DMS 273 treated with DMSO at 0.1 percent for 48 hours (cell line): ENCODE measurements at regions not wholly inside any gene's neighbourhood (a gene's known extent, or its start where the extent isn't known, plus 50 kb on each side); places are given as distances from the start of the nearest gene placed in this dataset.

Experiments
- DNase-seq: peaks from one replicate; lab custom pipeline; 2025; lab: John Stamatoyannopoulos, UW

DNA sequence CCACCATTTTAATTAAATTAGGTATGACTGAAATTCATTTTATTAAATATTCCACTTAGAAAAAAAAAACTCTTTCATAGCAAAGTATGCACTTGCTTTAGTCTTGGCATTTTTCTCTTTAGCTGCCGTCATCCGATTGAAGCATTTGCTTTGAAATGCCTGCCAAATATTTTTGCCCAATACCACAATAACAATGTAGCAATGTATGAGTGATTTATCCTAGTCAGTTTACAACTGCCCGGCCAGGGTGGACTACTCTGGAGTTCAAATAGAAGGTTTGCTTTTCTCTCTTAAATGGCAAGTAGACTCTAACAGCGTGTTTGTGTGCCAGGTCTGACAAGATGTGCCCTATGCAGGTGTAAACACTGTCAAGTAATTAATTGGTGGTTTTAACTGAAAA, 675.3 kb upstream of the SGCG start:
- no peak for DNase-seq

DNA sequence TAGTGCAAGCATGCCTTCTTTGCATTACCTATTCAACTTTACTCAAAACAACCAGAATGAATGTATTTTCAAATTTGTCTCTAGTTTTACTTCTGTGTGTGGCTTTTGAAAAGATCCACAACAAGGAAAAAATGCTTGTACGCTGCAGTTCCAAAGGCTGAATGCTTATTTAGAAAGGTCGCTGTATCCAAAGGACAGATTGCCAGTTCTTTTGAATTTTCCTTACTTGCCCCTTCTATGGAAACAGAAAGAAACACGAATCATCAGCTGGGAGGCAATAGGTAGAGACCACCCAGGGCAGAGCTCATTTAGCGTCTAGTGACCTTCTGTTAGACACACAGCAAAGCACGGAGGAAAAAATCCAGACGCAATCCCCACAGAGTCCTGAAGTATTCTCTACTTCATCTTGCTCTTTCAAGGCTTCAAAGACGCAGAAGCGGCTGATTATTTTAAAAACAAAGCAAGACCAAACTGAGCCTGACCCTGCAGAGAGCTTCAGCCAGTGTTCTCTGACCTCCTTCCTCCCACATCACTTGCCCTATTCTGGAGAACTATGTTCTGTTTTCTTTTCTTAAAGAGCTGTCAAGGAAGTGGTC, 674.6 kb upstream of the SGCG start:
- DNase-seq = no peak

DNA sequence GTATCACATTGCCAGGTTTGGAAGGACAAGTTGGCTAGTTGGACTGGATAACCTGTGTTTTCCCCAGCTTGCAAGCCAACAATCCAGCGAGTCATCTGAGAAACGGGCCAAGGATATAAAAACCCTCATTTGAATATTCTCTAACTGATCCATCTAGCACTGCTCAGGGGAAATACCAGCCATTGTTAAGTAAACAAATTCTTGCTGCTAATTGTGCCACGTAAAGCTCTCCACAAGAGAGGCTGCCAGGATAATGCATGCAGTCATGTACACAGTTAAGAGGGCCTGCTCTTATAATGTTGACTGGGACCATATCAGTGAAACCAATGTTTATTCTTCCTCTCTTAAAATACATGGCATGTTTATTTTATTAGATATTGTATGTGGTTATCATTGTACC, 663.2 kb upstream of the SGCG start:
- no peak for DNase-seq

DNA sequence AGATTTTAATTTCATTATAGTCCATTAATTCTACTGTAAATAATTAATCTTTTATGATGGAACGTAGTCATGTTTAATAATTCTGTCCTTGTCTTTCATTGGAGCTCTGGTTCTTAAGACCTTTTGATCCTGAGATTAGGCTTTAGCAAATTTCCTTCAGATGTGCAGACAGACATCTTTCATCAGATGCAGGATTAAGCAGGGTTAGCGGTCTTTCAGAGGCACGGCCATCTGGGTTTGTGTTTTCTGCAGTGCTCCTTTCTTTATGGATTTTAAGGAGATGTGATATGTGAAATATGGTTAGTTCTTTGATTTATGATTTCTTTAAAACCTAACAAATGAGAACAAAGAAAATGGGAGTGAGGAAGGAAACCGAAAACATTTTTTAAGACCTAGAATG, 643.9 kb upstream of the SGCG start:
- DNase-seq = no peak

DNA sequence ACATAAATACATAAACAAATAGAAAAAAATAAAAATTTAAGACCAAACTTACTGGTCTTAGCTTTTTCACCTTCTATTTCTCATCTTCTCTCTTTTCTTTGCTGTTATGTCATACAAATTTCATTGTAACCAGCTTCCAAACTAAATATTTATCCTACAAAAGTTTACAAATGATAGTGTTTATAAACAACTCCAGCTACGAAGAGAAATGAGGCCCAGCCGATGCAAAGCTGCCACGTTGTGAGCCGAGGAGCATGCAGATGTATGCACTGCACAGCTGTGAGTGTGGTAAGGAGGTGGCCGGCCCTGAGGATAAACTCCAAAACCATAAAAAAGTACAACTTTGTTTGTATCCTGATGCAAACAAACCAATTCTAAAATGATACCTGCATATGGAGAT, 642.4 kb upstream of the SGCG start:
- DNase-seq = no peak

DNA sequence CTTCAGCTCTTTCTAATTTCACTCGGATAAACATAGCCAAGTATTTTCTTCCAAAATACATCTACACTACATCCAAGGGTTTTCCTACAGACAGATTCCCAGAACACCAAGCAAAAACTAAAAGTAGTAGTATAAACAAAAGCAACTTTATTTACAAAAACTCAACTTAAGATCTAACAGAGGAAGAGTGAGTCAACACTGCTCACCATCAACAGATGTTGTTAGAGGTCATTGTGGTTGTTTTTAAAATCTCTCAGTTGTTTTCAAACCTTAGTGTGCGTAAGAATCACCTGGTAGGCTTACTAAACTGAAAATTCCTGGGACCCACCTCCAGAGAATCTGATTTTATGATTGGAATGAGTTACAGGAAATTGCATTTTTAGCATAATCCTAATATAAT, 631.7 kb upstream of the SGCG start:
- no peak for DNase-seq

DNA sequence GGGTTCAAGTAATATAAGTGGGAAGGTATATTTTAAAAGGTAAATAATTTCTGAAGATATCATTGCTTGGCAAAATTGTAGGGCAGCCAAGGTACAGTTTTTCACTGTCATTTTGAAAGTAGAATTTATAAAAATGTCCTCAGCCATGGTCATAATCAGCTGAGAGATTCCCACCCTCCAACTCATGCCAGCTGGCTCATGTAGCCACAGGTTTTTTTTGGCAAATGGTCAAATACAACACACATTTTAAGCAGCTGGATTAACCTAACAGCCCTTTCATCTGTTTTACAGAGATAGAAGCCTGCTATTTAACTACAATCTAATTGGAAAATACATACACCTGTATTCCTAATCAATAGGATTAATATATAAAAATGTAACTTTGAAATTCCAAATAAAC, 619.2 kb upstream of the SGCG start:
- DNase-seq = peak; percentile 5

DNA sequence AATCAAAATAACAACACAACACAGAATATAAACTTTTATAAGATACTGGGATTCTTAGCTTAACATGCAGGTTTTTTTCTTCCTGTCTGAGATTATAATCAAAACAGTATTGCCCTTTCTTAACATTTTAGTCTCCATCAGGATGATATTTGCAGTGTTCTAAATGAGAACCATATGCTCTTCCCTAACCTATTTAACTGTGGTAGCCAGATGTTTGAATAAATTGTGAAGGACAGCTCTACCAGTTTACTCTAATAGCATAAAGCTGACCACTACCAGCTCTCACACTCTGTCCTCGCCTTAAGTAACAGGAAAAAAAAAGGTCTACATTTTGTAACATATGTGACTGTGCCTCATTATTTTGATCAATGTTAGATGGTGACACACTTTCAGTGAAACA, 618.7 kb upstream of the SGCG start:
- no peak for DNase-seq

DNA sequence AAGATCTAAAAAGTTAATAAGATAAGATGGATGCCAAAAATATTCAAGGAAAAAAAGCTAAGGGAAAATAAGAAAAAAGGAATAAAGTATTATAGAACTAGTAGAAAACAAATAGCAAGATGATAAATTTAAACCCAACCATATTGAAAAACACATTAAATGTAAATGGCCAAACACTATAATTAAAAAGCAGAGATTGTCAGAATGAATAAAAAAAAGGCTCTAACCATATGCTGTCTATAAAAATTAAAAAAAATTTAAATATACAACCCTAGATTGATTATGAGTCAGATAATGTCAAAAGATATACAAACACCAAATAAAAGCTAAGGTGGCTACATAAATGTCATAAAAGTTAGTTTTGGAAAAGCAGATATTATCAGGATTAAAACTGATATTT, 617.5 kb upstream of the SGCG start:
- DNase-seq = no peak

DNA sequence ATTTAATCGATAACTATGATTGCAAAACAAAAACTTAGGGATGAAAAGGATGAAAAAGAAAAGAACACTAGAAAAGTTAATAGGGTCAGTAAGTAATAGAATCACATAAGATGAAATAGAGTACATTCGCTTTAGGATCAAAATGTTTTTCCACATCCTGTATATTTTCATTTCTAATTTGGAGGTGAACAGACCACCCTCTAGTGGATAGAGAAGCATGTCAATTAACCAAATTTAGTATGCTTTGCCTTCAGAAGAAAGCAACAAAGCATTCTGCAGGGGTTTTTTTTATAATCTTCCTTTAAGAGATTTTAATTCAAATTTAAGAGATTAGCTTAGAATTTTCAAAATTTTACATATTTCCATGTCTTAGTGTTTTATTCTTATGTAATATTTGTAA, 611.0 kb upstream of the SGCG start:
- no peak for DNase-seq

DNA sequence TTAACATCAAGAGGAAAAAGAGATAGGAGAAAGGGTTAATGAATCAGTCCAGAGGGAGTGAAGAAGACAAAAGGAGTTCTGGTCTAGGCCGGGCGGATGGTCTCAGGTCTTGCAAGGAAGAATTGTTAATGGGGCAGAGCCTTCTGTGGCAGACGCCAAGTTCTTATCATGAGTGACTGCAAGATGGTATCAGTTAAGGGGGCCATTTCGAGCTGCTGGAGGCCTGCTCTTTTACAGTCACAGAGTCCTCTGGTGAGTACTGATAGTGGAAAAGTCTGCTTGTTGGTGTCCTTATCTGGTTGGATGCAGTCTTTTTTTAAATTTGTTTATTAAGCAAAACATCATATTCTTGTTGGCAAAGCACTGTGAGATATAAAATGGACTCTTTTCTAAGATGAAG, 590.9 kb upstream of the SGCG start:
- no peak for DNase-seq

DNA sequence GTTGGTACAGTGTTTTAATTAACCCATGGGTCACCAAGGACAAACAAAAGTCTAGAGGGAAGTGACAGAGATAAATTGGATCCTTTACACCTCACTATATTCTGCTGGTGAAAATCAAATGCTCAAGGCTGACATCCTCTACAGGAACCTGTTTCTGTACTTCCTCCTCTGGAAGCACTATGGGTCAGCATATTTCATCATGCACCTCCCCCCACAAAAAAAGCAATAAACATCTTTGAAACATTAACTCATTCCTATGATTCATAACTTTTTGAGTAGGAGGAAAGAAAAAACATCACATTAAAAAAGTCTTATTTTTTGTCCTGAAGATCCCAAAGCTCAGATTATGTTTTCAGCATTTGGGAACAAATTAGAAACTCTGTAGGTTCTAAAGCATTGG, 588.3 kb upstream of the SGCG start:
- no peak for DNase-seq

DNA sequence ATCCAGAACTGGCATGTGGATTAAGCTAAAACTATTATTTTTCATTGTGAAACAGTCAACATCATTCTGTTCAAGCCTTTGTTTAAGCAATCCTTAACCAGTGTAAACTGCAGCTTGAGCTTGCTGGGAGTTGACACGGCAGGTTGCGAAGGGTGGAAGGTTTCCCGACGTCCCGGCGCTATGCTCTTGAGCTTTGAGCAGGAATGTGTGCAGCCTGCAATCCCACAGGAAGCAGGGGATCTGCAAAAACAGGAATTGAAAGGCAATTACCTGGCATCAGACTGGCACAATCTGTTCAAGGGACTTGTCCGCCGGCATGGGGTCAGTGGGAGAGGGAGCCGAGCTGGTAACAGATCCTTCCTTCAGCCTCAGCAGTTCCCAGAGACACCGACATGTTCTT, 586.7 kb upstream of the SGCG start:
- DNase-seq = no peak

DNA sequence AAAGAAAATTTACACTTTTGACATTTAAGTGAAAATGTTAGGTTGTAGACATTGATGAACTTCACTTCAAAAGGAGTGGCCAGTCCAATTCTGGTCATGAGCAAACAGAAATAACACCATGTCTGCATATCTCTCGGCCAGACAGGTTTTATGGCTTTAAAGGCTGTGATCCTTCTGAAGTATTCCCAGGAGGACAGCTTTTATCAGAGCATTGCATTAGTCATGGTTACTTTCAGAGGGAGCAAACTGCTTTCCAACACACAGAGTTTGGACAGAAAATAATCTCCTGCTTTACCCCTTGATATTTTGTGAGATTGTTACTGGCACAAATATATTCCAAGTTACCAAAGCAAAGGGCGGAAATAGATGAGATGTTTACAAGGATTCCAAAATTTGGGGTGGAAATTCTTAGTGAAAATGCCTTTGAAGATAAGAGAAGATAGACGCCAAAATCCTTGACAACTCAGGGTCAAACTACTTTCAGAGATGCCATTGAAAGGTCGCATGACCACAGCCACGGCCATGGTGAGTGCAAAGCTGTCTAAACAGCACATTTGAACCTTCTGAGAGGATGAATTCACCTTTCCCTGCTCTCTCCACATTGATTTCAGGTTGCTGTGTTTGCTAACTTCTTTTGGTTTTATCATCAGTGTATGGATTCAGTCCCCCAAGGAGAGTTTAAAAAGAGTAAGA, 584.5 kb upstream of the SGCG start:
- DNase-seq = no peak

DNA sequence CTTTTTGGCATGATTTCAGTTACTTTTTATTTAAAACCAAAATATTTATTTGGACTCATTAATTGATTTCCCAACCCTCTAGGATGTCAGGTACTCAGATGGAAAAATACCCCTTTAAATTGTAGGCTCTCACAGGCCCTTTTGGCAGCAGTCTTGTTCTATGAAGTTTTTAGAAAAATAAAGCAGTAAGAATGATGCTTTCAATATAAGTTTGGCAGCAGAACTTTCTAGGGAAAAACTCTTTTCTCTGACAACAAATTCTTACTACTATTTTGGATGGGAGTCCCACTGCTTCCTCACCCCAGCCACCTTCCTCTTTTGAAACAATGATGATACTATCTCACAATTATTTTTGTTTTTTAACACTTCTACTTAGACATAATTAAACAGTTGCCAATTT, 581.6 kb upstream of the SGCG start:
- DNase-seq = no peak

DNA sequence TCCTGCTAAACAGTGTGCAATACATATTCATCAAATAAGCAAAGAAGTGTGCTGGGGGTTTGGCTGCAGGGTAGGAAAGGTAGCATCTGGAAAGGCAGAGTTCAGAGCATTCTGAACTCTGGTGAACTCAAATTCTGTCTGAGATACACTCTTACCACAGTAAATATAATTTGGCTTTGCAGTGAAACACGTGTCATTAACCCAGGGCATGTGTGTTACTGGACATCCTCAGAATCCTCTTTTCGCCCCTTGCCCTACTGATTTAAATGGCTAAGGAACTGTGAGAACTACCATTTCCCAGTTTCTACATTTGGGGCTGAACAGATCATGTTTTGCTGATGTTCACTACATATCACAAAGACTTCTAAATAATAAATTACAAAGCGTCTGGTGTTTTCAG, 562.8 kb upstream of the SGCG start:
- no peak for DNase-seq

DNA sequence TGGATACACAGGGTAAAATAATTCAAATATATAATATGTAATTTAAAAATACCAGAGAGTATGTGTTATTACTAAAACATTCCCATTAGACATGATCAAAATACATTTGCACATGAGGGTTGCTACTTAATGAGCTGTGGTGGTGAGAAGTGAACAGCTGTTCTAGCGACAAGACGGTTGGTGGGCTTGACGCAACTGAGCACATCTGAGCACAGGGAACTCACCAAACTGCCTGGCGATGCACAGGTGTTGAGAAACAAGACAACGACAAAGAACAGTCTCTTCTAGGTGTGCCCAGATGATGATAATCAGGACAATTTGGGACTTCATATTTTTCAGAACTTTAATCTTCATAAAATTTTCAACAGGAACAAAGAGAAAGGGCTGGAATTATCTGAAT, 555.1 kb upstream of the SGCG start:
- DNase-seq = no peak

DNA sequence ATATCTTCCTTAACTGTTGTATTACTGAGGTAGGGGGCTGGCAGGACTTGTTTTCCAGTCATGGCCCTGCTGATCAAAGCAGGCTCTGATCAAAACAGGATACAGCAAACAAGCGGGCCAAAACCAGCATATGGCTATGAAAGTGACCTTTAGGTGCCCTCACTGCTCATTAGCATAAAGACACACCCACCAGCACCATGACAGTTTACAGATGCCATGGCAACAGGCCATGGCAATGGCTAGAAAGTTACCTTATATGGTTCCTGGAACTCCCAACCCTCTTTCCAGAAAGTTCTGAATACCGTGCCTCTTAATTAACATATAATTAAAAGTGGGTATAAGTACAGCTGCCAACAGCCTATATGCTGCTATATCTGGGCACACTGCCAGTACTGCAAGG, 551.4 kb upstream of the SGCG start:
- DNase-seq = peak; percentile 1

DNA sequence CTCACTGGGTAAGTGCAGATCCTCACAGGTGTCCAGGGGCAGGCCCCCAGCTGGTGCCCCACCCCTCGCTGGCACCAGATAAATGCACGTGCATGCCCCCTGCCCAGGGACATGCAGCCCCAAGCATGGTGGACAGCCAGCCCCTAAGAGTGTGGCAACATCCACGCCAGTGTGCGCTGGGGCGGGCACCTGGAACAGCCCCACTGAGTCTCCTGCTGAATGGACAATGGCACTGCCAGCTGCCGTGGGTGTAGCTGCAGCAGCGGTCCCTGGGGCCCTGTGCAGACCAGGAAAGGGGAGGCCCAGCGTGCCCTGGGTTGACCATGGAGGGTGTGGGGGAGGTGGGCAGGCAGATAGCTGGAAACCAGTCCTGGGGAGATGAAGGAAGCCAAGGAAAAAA, 538.7 kb upstream of the SGCG start:
- no peak for DNase-seq

DNA sequence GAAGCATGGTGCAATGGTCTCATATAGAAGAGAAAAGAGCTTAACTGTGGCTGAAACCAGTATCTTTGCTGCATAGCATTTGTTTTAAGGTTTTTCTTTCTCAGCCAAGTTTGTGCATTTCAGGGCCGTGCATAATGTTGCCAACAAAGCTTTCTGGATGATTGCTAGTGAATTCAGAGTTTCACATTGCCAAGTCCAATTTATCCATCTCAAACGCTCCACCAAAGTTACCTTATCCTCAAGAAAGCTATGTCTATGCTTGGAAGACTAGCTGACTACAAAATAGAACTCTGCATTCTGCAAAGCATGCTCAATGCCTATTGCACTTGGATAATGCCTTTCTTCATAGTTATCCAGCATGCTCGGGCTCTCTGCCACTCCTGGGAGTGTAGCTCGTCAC, 535.8 kb upstream of the SGCG start:
- no peak for DNase-seq

DNA sequence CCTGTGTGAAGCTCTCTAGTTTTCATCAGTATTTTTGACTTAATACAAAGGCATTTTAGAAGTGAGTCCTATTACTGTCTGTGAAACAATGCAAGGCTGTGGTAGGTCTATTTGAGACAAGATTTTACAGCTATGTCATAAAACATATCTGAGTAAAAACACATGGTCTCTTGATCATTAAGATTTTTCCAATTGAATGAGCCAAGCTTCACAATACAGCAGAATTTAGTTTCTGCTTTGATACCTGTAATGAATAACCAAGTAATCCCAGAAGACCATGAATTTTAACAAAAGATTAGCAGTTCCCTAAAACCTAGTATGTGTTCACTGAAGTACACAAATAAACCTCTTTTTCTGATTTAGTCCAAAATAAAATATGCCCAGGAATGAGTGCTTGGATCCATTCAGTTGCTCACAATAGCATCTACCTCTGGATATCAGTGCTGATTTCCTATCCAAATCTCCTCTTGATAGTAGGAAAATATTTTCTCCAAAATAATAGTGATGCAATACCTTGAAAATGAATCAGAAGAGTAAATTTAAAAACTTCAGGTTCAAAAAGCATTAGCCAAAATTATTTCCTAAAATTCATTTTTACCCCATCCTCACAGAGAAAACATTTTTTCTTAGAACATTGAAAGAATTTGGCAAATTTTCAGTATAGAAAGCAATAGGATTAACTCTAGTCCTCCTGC, 533.5 kb upstream of the SGCG start:
- no peak for DNase-seq

DNA sequence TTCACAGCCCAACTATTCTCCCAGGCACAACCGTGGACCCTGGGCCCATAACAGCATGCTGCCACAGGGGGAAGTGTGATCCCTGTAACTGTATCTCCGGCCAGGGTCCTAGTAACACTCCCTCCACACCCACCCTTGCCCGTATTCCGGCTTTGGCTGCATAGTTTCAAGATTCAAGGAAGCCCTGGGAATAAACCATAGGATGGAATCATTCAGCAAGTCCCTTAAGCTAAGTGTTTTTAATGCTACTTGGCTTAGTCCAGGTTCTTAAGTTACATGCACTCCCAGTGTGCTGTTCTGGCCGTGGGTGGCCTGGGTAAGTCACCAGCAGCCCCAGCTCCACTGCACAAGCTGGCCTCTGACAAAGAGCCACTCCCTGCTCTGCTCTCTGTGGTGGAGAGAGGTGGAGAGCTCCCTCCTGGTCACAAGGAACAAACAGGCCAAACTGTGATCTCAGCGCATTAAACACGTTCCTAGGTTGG, 532.4 kb upstream of the SGCG start:
- DNase-seq = no peak

DNA sequence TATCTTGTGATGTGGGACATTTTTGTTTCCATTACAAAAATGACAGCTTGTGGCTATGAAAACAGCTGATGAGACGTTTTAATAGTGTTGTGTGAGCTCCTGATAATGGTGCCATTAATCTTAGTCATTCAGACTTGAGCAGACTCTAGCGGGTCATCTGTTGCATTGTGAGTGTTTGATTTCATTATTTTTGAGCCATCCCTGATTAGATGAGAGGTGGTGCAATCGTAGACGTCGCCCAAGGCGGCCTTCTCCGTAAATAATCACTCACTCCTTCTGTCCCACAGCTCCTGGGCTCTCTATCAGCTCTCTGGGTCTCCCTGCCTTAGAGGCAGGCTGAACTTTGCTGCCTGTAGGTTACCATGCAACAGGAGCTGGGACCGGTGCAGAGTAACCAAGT, 528.0 kb upstream of the SGCG start:
- no peak for DNase-seq

DNA sequence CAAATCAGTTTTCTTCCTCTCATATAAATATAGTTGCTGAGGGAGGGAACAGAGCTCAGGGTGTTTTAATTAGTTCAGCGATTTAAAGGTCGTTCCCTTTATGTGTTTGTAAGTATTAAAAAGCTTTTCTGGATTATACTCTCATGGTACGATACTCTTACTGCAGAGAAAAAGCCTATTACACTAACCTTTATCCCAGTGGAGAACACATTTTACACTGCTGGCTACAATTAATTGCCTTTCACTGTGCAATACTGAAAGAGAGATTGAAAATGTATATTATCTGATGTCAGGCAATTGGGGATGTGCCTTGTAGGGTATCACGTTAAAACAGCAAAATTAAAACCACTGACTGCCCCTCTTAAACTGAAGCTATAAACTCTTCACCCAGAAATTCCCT, 526.9 kb upstream of the SGCG start:
- no peak for DNase-seq
